HFF-Myc (cell line): ENCODE measurements at regions not wholly inside any gene's neighbourhood (a gene's known extent, or its start where the extent isn't known, plus 50 kb on each side); places are given as distances from the start of the nearest gene placed in this dataset.

Experiments used
- DNase-seq: peaks from one replicate; pipeline ENCODE4 v3.0.0-alpha.2; 2011; ENCODE audit warnings: low read depth; ENCODE audit errors: extremely low read depth
- H3K4me3 ChIP-seq: replicated peaks from 2 replicates; pipeline ENCODE4 v1.5.1; 2011; ENCODE audit warnings: low read depth, mild to moderate bottlenecking, control low read depth, low read length
- TF ChIP-seq, protein P1 (sequence below): IDR thresholded peaks from 2 replicates; pipeline ENCODE4 v1.5.1; 2012; ENCODE audit warnings: mild to moderate bottlenecking, low read depth, low read length, control low read depth; ENCODE audit errors: missing control alignments

DNA sequence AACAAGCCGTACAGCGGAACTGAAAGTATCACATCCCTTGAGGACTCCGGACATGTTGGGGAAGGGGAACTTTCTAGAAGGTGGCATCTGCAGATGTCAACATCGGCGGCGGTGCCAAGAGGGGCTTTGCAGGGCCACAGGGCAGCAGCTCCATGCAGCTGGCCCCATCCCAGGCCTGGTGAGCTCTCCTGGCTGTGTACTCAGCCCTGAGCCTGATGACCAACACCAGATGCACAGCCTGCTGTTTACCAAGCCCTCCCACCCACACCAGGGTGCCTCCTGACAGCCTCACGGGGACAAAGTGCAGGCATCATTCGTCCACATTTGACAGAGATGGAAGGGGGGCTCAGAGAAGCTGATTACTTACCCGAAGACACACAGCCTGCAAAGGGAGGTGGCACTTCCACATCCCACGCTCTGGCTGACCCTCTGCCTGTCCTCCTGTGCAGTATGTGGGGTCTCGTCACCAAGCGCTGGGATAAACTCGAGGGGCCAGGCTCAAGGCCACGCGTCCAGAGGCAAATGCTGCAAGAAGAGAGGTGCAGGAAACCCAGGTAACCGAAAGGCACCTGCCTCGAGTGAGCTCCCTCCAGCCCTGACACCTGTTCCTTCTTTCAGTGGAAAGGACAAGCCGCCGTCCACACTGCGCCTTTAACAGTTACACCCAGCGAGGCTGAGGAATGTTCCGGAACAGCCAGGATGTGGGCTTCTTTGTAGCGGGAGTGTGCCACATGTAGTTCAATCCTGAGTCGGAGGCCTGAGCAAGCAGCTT, 69.0 kb upstream of the ASAP2 start:
- H3K4me3 ChIP-seq, result no peak overlapping the region
- TF ChIP-seq, protein P1, sequence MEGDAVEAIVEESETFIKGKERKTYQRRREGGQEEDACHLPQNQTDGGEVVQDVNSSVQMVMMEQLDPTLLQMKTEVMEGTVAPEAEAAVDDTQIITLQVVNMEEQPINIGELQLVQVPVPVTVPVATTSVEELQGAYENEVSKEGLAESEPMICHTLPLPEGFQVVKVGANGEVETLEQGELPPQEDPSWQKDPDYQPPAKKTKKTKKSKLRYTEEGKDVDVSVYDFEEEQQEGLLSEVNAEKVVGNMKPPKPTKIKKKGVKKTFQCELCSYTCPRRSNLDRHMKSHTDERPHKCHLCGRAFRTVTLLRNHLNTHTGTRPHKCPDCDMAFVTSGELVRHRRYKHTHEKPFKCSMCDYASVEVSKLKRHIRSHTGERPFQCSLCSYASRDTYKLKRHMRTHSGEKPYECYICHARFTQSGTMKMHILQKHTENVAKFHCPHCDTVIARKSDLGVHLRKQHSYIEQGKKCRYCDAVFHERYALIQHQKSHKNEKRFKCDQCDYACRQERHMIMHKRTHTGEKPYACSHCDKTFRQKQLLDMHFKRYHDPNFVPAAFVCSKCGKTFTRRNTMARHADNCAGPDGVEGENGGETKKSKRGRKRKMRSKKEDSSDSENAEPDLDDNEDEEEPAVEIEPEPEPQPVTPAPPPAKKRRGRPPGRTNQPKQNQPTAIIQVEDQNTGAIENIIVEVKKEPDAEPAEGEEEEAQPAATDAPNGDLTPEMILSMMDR, result no peak
- DNase-seq, result no peak

DNA sequence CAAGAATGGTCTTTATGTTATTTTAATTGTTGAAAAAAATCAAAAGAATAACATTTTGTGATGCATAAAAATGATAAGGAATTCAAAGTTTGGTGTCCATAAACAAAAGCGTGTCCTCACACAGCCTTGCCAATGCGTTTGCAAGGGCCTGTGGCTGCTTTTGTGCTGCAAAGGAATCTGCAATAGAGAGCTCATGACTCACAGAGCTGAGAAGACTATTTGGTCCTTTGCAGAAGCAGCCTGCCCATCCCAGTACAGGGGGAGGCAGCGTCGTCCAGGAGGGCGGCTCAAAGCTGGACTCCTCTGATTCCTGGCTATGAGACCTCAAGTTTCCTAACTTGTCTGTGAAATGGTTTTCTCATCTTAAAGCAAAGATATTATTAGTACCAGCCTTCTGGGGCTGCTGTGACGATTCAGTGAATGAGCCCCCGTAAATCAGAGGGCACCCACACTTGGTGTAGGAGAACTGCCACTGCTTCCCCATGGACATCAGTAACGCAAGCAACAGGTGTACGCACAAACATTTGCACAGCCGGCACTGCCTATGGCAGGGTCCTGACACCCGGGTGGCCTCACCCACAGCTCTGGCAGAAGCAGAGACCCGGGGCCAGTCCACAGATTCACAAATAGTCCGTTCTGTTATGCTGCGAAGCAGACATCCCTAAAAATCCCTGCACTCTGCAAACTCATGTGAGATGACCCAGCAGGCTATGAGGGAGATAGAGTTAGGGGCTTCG, 70.6 kb upstream of the ASAP2 start:
- no peak for DNase-seq
- TF ChIP-seq, protein P1, result no peak
- H3K4me3 ChIP-seq, result no peak overlapping the region

DNA sequence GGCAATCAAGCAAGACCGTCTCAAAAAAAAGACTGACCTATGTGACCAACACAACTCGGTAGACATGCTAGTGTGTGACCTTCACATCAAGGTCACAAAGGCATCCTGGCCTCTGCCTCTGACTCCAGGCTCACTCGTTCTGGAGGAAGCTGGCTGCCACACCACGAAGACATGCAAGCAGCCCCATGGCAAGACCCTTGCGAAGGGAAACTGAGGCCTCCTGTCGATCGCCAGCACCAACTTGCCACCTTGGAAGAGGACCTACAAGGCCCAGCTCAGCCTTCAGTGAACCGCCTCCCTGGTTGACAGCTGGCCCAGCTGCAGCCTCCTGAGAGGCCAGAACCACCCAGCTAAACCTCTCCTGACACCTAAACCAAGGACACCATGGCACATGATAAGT, 79.3 kb upstream of the ASAP2 start:
- TF ChIP-seq, protein P1, result no peak
- DNase-seq, result no peak
- no peak overlapping the region for H3K4me3 ChIP-seq

DNA sequence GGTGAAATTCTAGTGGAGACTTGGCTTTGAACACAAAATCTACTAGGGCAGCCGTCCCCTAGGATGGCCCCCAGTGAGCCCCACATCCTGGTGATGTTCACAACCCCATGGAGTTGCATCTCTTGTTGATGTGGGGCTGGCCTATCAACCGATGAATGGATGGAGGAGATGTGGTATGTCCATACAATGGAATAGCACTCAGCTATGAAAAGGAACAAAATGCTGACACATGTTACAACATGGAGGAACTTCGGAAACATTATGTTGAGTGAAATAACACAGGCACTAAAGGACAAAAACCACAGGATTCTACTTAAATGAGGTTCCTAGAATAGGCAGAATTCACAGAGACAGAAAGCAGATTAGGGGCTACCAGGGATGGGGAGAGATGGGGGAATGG, 80.1 kb upstream of the ASAP2 start:
- TF ChIP-seq, protein P1, result no peak
- no peak overlapping the region for H3K4me3 ChIP-seq
- no peak for DNase-seq

DNA sequence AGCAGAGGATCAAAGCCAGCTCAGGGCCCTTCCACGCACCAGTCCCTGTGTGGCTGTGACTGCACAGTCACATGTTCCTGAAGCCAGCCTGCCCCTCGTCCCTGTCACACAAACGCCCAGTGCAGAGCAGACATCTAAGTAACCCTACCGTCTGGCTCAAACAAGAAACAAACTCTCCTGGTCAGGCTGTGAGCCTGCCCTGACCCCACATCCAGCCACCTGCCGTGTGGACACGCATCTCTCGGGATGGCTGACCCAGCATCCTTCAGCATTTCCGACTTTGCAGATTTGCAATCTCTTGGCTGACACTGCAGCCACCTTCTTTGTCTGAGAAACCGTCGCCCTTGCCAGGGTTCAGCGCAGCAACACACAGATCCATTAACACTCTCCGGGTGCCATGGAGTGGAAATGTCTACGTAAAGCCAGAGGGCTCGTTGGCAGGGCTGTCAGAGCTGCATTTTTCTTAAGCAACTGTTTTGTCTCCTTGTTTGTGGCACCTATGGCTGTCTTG, 82.3 kb upstream of the ASAP2 start:
- TF ChIP-seq, protein P1, result no peak
- no peak for DNase-seq
- H3K4me3 ChIP-seq, result no peak overlapping the region

DNA sequence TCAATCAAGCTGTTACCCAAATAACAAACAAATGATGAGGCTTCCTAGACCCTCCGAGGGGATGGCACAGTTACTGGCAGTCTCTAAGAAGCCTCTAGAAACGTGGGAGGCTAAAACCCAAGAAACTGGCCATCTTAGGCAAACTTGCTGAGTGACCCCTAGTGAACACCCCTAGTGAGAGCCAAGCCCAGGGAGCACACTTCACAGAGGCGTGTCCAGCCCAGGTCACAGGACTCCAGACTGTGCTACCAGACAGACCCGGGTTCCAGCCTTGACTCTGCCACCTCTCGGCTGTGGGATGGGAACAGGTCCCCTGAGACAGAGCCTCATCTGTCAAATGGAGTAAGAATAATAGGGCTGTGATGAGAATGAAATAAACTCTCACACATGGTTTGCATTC, 83.5 kb upstream of the ASAP2 start:
- TF ChIP-seq, protein P1, result no peak
- DNase-seq, result no peak
- no peak overlapping the region for H3K4me3 ChIP-seq
